A549 (cell line): ENCODE measurements at regions not wholly inside any gene's neighbourhood (a gene's known extent, or its start where the extent isn't known, plus 50 kb on each side); places are given as distances from the start of the nearest gene placed in this dataset.

Source experiments
- CEBPB ChIP-seq, 2 experiments: fragments of >200 bp in 1 of 2; sonication (Bioruptor Twin) in 1 of 2; formaldehyde crosslinking in 1 of 2; IDR thresholded peaks; 2 replicates each; pipeline ENCODE4 v1.6.1; 2012 to 2016
- CTCF ChIP-seq: fragments of >200 bp; sonication (Bioruptor Twin); formaldehyde crosslinking; IDR thresholded peaks from 3 replicates; pipeline ENCODE4 v1.5.1; 2016
- EP300 ChIP-seq, 2 experiments: fragments of >200 bp; sonication (Bioruptor Twin); formaldehyde crosslinking; IDR thresholded peaks; 2 replicates in 1 of 2; 3 replicates in 1 of 2; pipeline ENCODE4 v1.6.1; 2016 to 2017
- HOXA7 ChIP-seq: fragments of 250-450 bp; sonication (Bioruptor Pico); IDR thresholded peaks from 2 replicates; pipeline ENCODE4 v1.5.0; 2020; ENCODE audit warnings: mild to moderate bottlenecking, moderate library complexity
- HOXB13 ChIP-seq: fragments of 250-450 bp; sonication (Bioruptor Pico); IDR thresholded peaks from 2 replicates; pipeline ENCODE4 v1.5.0; 2020; ENCODE audit warnings: low read depth, mild to moderate bottlenecking, moderate library complexity
- NR3C1 ChIP-seq: fragments of >200 bp; sonication (Bioruptor Twin); formaldehyde crosslinking; IDR thresholded peaks from 3 replicates; pipeline ENCODE4 v1.6.1; 2017
- POLR2A ChIP-seq: IDR thresholded peaks from 2 replicates; pipeline ENCODE4 v1.6.1; 2012; ENCODE audit warnings: mild to moderate bottlenecking, low read length
- RFX5 ChIP-seq: fragments of 450-650 bp; IDR thresholded peaks from 2 replicates; pipeline ENCODE4 v1.7.1; 2014; ENCODE audit warnings: antibody characterized with exemption, mild to moderate bottlenecking, moderate library complexity
- TFCP2L1 ChIP-seq: fragments of 250-450 bp; sonication (Bioruptor Pico); IDR thresholded peaks from 2 replicates; pipeline ENCODE4 v1.5.0; 2021; ENCODE audit warnings: mild to moderate bottlenecking

- TF ChIP-seq POLR2A (no peak), NR3C1 (no peak), RFX5 (no peak), CTCF (no peak), HOXB13 (no peak), TFCP2L1 (CRISPR knock-in tag) (no peak), HOXA7 (CRISPR knock-in tag) (no peak), CEBPB (IDR thresholded peaks at IDR 0.05) (no peak), EP300 (IDR thresholded peaks at IDR 0.05) (no peak)
Measured at GRCh38 chr13:76053181-76053580, 417.1 kb downstream of the LMO7 start.
